H1 (cell line): ENCODE measurements at regions not wholly inside any gene's neighbourhood (a gene's known extent, or its start where the extent isn't known, plus 50 kb on each side); places are given as distances from the start of the nearest gene placed in this dataset.

ENCODE experiments used
- CTCF ChIA-PET: fragments of 300-600 bp; sonication (Branson Sonifier 250); formaldehyde crosslinking; loops from one replicate; lab custom pipeline; 2021; ENCODE audit not compliant: partially characterized antibody; lab: Charles Lee
- POLR2A ChIA-PET: fragments of 300-600 bp; sonication (Branson Sonifier 250); formaldehyde crosslinking; loops from one replicate; lab custom pipeline; 2021; ENCODE audit warnings: inconsistent platforms; ENCODE audit not compliant: partially characterized antibody; lab: Charles Lee
- DNase-seq, 2 experiments: peaks; one replicate each; pipeline versions ENCODE4 v3.0.0 to v3.0.0-alpha.2; 2010 to 2022; ENCODE audit warnings: low spot score in 2 of 2, low read depth in 1 of 2, mixed read lengths in 1 of 2
- FAIRE-seq: peaks from 2 replicates; lab custom pipeline; 2011; peaks lifted over from hg19 to GRCh38; lab: Jason Lieb, UNC
- H2AFZ ChIP-seq: 2 replicates; pipeline ENCODE4 v1.8.1; 2012; ENCODE audit warnings: low read length, inconsistent platforms
- H2AK5ac ChIP-seq: 2 replicates; pipeline ENCODE4 v1.6.1; 2013; ENCODE audit warnings: low read depth, low read length
- H2BK120ac ChIP-seq: replicated peaks from 2 replicates; pipeline ENCODE3; 2013; ENCODE audit warnings: low read depth, low read length, inconsistent platforms
- H2BK12ac ChIP-seq: 2 replicates; pipeline ENCODE4 v1.6.1; 2013; ENCODE audit warnings: low read depth, low read length
- H2BK15ac ChIP-seq: 2 replicates; pipeline ENCODE4 v1.6.1; 2013; ENCODE audit warnings: low read length
- H2BK20ac ChIP-seq: 2 replicates; pipeline ENCODE4 v1.6.1; 2013; ENCODE audit warnings: low read length
- H2BK5ac ChIP-seq: 2 replicates; pipeline ENCODE4 v1.6.1; 2013; ENCODE audit warnings: low read depth, low read length
- H3K14ac ChIP-seq: 2 replicates; pipeline ENCODE4 v1.6.1; 2013; ENCODE audit warnings: inconsistent platforms; ENCODE audit not compliant: insufficient read length
- H3K18ac ChIP-seq: 2 replicates; pipeline ENCODE4 v1.6.1; 2013; ENCODE audit warnings: low read length; ENCODE audit errors: extremely low read depth
- H3K23ac ChIP-seq: 2 replicates; pipeline ENCODE4 v1.6.1; 2013; ENCODE audit warnings: inconsistent platforms; ENCODE audit not compliant: insufficient read length
- H3K23me2 ChIP-seq: 2 replicates; pipeline ENCODE4 v1.6.1; 2013; ENCODE audit warnings: low read depth, low read length
- H3K27ac ChIP-seq: 2 replicates; pipeline ENCODE4 v1.6.1; 2011; ENCODE audit warnings: low read depth, low read length, inconsistent platforms
- H3K27me3 ChIP-seq, 4 experiments: replicated peaks in 1 of 4; 1 replicate in 1 of 4; 2 replicates in 3 of 4; pipeline versions ENCODE4 v1.6.1 to v1.8.1; 2011 to 2013; ENCODE audit warnings: low read length in 3 of 4, mild to moderate bottlenecking in 3 of 4, inconsistent platforms in 2 of 4, mixed read lengths in 2 of 4, moderate library complexity in 1 of 4; ENCODE audit not compliant: control insufficient read depth in 3 of 4, insufficient read depth in 3 of 4; ENCODE audit errors: extremely low read depth in 1 of 4
- H3K36me3 ChIP-seq, 4 experiments: 2 replicates each; pipeline versions ENCODE4 v1.6.1 to v1.8.1; 2011 to 2013; ENCODE audit warnings: mild to moderate bottlenecking in 4 of 4, low read length in 3 of 4, moderate library complexity in 2 of 4, control low read depth in 1 of 4, inconsistent platforms in 1 of 4; ENCODE audit not compliant: insufficient read depth in 4 of 4, control insufficient read depth in 2 of 4
- H3K4ac ChIP-seq: replicated peaks from 2 replicates; pipeline ENCODE3; 2013; ENCODE audit warnings: low read length, low read depth, mixed read lengths, inconsistent platforms; ENCODE audit not compliant: insufficient read length
- H3K4me1 ChIP-seq, 4 experiments: replicated peaks in 1 of 4; 1 replicate in 1 of 4; 2 replicates in 3 of 4; pipeline versions ENCODE4 v1.6.1 to v1.8.1; 2011 to 2013; ENCODE audit warnings: low read length in 3 of 4, inconsistent platforms in 2 of 4, mixed read lengths in 1 of 4; ENCODE audit not compliant: insufficient read depth in 4 of 4, control insufficient read depth in 3 of 4
- H3K4me2 ChIP-seq, 2 experiments: 2 replicates each; pipeline versions ENCODE4 v1.6.1 to v1.8.1; 2011 to 2013; ENCODE audit warnings: low read depth in 2 of 2, low read length in 2 of 2, control low read depth in 1 of 2, inconsistent platforms in 1 of 2, mild to moderate bottlenecking in 1 of 2; ENCODE audit not compliant: insufficient read depth in 1 of 2
- H3K4me3 ChIP-seq, 4 experiments: fragments of 200-600, 300-600 bp in 1 of 4; sonication (generic), shearing (Covaris generic), sonication (Bioruptor Twin) in 1 of 4; 2 replicates each; pipeline versions ENCODE4 v1.5.1 to v1.8.1; 2011 to 2016; ENCODE audit warnings: low read length in 4 of 4, low read depth in 3 of 4, control low read depth in 2 of 4, inconsistent platforms in 2 of 4, mild to moderate bottlenecking in 2 of 4, mixed read lengths in 1 of 4, moderate library complexity in 1 of 4; ENCODE audit not compliant: insufficient read depth in 2 of 4; ENCODE audit errors: extremely low read depth in 1 of 4
- H3K56ac ChIP-seq: replicated peaks from 2 replicates; pipeline ENCODE3; 2013; ENCODE audit warnings: low read depth, mild to moderate bottlenecking, mixed read lengths, low read length, inconsistent platforms; ENCODE audit not compliant: insufficient read length
- H3K79me1 ChIP-seq: 2 replicates; pipeline ENCODE4 v1.6.1; 2013; ENCODE audit warnings: low read depth, low read length, control low read depth
- H3K79me2 ChIP-seq, 2 experiments: 2 replicates each; pipeline versions ENCODE4 v1.6.1 to v1.8.1; 2012 to 2013; ENCODE audit warnings: low read length in 2 of 2, mild to moderate bottlenecking in 2 of 2, inconsistent platforms in 1 of 2; ENCODE audit not compliant: insufficient read depth in 2 of 2, control insufficient read depth in 1 of 2
- H3K9ac ChIP-seq, 4 experiments: replicated peaks in 1 of 4; 1 replicate in 1 of 4; 2 replicates in 3 of 4; pipeline versions ENCODE4 v1.6.1 to v1.8.1; 2011 to 2013; ENCODE audit warnings: low read depth in 3 of 4, low read length in 3 of 4, control low read depth in 2 of 4, mild to moderate bottlenecking in 2 of 4, moderate library complexity in 2 of 4, inconsistent platforms in 1 of 4; ENCODE audit errors: extremely low read depth in 1 of 4
- H3K9me3 ChIP-seq, 2 experiments: 2 replicates each; pipeline versions ENCODE4 v1.6.1 to v1.8.1; 2012 to 2013; ENCODE audit warnings: mild to moderate bottlenecking in 2 of 2, moderate library complexity in 2 of 2, control low read depth in 1 of 2, inconsistent platforms in 1 of 2, low read depth in 1 of 2, low read length in 1 of 2, mixed read lengths in 1 of 2; ENCODE audit not compliant: insufficient read depth in 2 of 2
- H4K20me1 ChIP-seq, 2 experiments: replicated peaks in 1 of 2; 2 replicates each; pipeline versions ENCODE3 to v1.8.1; 2011 to 2013; ENCODE audit warnings: inconsistent platforms in 2 of 2, low read length in 2 of 2, mild to moderate bottlenecking in 1 of 2; ENCODE audit not compliant: insufficient read depth in 2 of 2, control insufficient read depth in 1 of 2
- H4K5ac ChIP-seq: 2 replicates; pipeline ENCODE4 v1.6.1; 2013; ENCODE audit warnings: low read length, low read depth, mixed read lengths, inconsistent platforms; ENCODE audit not compliant: insufficient read length
- H4K8ac ChIP-seq: 2 replicates; pipeline ENCODE4 v1.8.0; 2013; ENCODE audit warnings: mild to moderate bottlenecking, moderate library complexity, low read length, inconsistent platforms; ENCODE audit not compliant: insufficient read depth; ENCODE audit errors: extremely low read depth
- H4K91ac ChIP-seq: replicated peaks from 2 replicates; pipeline ENCODE3; 2013; ENCODE audit warnings: low read length, mixed read lengths, inconsistent platforms; ENCODE audit not compliant: insufficient read length
- ASH2L ChIP-seq: fragments of 200-600, 300-600 bp; sonication (generic); IDR thresholded peaks from one replicate; pipeline ENCODE4 v1.7.1; 2017; ENCODE audit warnings: low read length
- CHD1 ChIP-seq: IDR thresholded peaks from 2 replicates; pipeline ENCODE4 v1.6.1; 2012; ENCODE audit warnings: low read depth, low read length, improper control_type of control experiment
- CHD2 ChIP-seq: IDR thresholded peaks from 2 replicates; pipeline ENCODE4 v1.6.1; 2012; ENCODE audit warnings: low read length, improper control_type of control experiment
- CREB1 ChIP-seq: IDR thresholded peaks from 2 replicates; pipeline ENCODE4 v1.6.1; 2012; ENCODE audit warnings: inconsistent platforms
- JUND ChIP-seq: IDR thresholded peaks from 2 replicates; pipeline ENCODE4 v1.6.1; 2011; ENCODE audit warnings: mild to moderate bottlenecking, improper control_type of control experiment, low read length
- MAFK ChIP-seq: IDR thresholded peaks from 2 replicates; pipeline ENCODE4 v1.6.1; 2012; ENCODE audit warnings: low read depth, mild to moderate bottlenecking, improper control_type of control experiment, low read length
- NRF1 ChIP-seq: IDR thresholded peaks from 2 replicates; pipeline ENCODE4 v1.6.1; 2011; ENCODE audit warnings: mild to moderate bottlenecking, low read depth, low read length, improper control_type of control experiment
- PHF8 ChIP-seq: fragments of 200-600 bp; sonication (generic); conservative IDR thresholded peaks from 2 replicates; pipeline ENCODE4 v1.7.1; 2012; ENCODE audit warnings: low read depth, mild to moderate bottlenecking, inconsistent platforms, low read length, moderate library complexity
- RXRA ChIP-seq: IDR thresholded peaks from 2 replicates; pipeline ENCODE4 v1.6.1; 2011; ENCODE audit warnings: low read depth, mild to moderate bottlenecking, low read length, moderate library complexity; ENCODE audit not compliant: insufficient read depth
- SAP30 ChIP-seq: fragments of 300-600 bp; sonication (generic); IDR thresholded peaks from 2 replicates; pipeline ENCODE4 v1.7.1; 2012; ENCODE audit warnings: low read length, moderate library complexity, mild to moderate bottlenecking, inconsistent platforms; ENCODE audit not compliant: insufficient read depth, insufficient replicate concordance
- SIN3A ChIP-seq, 2 experiments: IDR thresholded peaks in 1 of 2; conservative IDR thresholded peaks in 1 of 2; 2 replicates each; pipeline ENCODE4 v1.6.1; 2011 to 2012; ENCODE audit warnings: low read length in 2 of 2, improper control_type of control experiment in 1 of 2, low read depth in 1 of 2, mild to moderate bottlenecking in 1 of 2
- SP1 ChIP-seq: IDR thresholded peaks from 2 replicates; pipeline ENCODE4 v1.6.1; 2011; ENCODE audit warnings: low read depth, low read length
- SP2 ChIP-seq: IDR thresholded peaks from 2 replicates; pipeline ENCODE4 v1.6.1; 2012; ENCODE audit warnings: mild to moderate bottlenecking, low read length, inconsistent platforms
- SUZ12 ChIP-seq: fragments of 200-600 bp; sonication (generic); IDR thresholded peaks from 2 replicates; pipeline ENCODE4 v1.6.1; 2012; ENCODE audit warnings: mild to moderate bottlenecking, inconsistent platforms, low read length, moderate library complexity, mixed read lengths
- TF ChIP-seq, protein P1 (sequence below): IDR thresholded peaks from 2 replicates; pipeline ENCODE4 v1.6.1; 2011; ENCODE audit warnings: low read length, improper control_type of control experiment

DNA sequence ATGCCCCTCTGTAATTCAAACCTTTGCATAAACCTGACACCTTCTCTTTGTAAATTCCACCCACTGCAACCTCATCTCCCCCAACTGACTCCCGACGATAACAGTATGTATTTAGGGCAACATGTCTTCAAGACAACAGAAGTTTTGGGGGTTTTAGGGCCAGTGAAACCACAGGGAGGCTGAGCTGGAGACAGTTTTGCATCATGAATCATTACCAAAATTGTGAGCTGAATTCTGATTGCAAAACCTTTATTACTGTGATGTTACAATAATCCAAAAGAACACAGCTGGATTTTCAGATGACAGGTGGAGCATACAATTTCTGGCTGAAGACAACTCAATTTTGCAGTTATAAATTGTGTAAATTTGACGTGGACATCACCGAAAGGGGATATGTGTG lies 281.3 kb upstream of the TTC14 start (continued):
- TF ChIP-seq SUZ12 (no peak), SP1 (no peak)
- TF ChIP-seq, all 59 proteins: peak for 0

DNA sequence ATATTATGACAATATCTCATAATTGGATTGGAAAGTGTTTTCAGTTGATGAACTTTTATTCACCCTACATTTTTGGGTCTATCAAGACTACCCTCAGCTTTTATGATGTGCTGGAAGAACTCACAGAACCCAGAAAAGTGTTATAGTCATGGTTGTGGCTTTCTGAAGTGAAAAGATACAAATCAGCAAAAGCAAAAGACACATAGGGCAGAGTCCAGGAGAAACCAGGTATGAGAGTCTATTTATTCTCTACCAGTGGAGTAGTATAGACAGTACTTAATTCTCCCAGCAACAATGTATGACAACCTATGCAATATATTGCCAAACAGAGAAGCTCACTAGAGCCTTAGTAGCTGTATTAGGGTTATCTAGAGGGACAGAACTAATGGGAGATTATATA lies 280.4 kb upstream of the TTC14 start:
- ChIA-PET CTCF (no interaction called here), POLR2A (no interaction called here)
- no peak overlapping the region for H2BK12ac ChIP-seq
- no peaks in the 10 kb centered on the region for H3K79me2 ChIP-seq
- no peak overlapping the region for H3K4me2 ChIP-seq
- H3K4me3 ChIP-seq: no peak overlapping the region
- H3K27me3 ChIP-seq: no peaks in the 10 kb centered on the region
- no peaks in the 10 kb centered on the region for H3K9me3 ChIP-seq
- H2BK5ac ChIP-seq: no peak overlapping the region
- H3K4me1 ChIP-seq: no peaks in the 10 kb centered on the region
- H3K56ac ChIP-seq: no peak overlapping the region
- no peak overlapping the region for H3K9ac ChIP-seq
- no peak overlapping the region for H2AK5ac ChIP-seq
- no peaks in the 10 kb centered on the region for H4K20me1 ChIP-seq
- H3K79me1 ChIP-seq: no peaks in the 10 kb centered on the region
- H3K18ac ChIP-seq: no peak overlapping the region
- H3K4ac ChIP-seq: no peak overlapping the region
- no peaks in the 10 kb centered on the region for H3K36me3 ChIP-seq
- DNase-seq (no peak), FAIRE-seq (no peak)
- no peaks in the 10 kb centered on the region for H3K23me2 ChIP-seq
- no peak overlapping the region for H3K14ac ChIP-seq
- no peak overlapping the region for H2BK120ac ChIP-seq
- H4K5ac ChIP-seq: no peak overlapping the region
- H2AFZ ChIP-seq: no peak overlapping the region
- H4K8ac ChIP-seq: no peak overlapping the region
- H2BK15ac ChIP-seq: no peak overlapping the region
- H3K27ac ChIP-seq: no peak overlapping the region
- no peak overlapping the region for H4K91ac ChIP-seq
- H2BK20ac ChIP-seq: no peak overlapping the region
- no peak overlapping the region for H3K23ac ChIP-seq
- no peak for TF ChIP-seq MAFK
- TF ChIP-seq SIN3A (conservative IDR thresholded peaks at IDR 0.05 in 1 of 2, IDR thresholded peaks at IDR 0.05 in 1 of 2; ENCODE audit: low read depth in 1 of 2, low read length in 2 of 2): no peak
- TF ChIP-seq CHD2: no peak
- TF ChIP-seq NRF1: no peak
- TF ChIP-seq PHF8: no peak
- no peak for TF ChIP-seq SP2
- TF ChIP-seq CREB1: no peak
- TF ChIP-seq, protein P1, sequence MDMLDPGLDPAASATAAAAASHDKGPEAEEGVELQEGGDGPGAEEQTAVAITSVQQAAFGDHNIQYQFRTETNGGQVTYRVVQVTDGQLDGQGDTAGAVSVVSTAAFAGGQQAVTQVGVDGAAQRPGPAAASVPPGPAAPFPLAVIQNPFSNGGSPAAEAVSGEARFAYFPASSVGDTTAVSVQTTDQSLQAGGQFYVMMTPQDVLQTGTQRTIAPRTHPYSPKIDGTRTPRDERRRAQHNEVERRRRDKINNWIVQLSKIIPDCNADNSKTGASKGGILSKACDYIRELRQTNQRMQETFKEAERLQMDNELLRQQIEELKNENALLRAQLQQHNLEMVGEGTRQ: no peak
- TF ChIP-seq CHD1: no peak
- TF ChIP-seq SAP30: no peak
- no peak for TF ChIP-seq RXRA
- no peak for TF ChIP-seq ASH2L
- TF ChIP-seq JUND: no peak
